CD14-positive monocyte (primary cell): ENCODE measurements at regions not wholly inside any gene's neighbourhood (a gene's known extent, or its start where the extent isn't known, plus 50 kb on each side); places are given as distances from the start of the nearest gene placed in this dataset.

Experiments
- DNase-seq, 3 donors: peaks; one replicate each; pipeline ENCODE4 v3.0.0-alpha.2; 2011 to 2022
- H2AFZ ChIP-seq: 2 replicates; pipeline ENCODE4 v1.6.0; 2012; ENCODE audit warnings: mild to moderate bottlenecking, low read depth, low read length, inconsistent platforms; ENCODE audit not compliant: insufficient read depth, poor library complexity, severe bottlenecking
- H3K27ac ChIP-seq, 2 donors: 1 replicate in 1 of 2; 2 replicates in 1 of 2; pipeline ENCODE4 v1.5.1; 2012 to 2013; ENCODE audit warnings: low read length in 2 of 2, control low read depth in 1 of 2, inconsistent platforms in 1 of 2, low read depth in 1 of 2, mild to moderate bottlenecking in 1 of 2
- H3K27me3 ChIP-seq, 2 donors: one replicate each; pipeline versions ENCODE4 v1.6.0 to v1.6.1; 2011 to 2013; ENCODE audit warnings: low read length in 2 of 2; ENCODE audit not compliant: control insufficient read depth in 2 of 2, insufficient read depth in 2 of 2
- H3K36me3 ChIP-seq, 2 donors: replicated peaks in 1 of 2; 1 replicate in 1 of 2; 2 replicates in 1 of 2; pipeline versions ENCODE4 v1.5.1 to v1.6.1; 2012 to 2013; ENCODE audit warnings: low read length in 2 of 2, control low read depth in 1 of 2, inconsistent platforms in 1 of 2, mild to moderate bottlenecking in 1 of 2; ENCODE audit not compliant: insufficient read depth in 2 of 2, control insufficient read depth in 1 of 2
- H3K4me1 ChIP-seq, 2 donors: 1 replicate in 1 of 2; 2 replicates in 1 of 2; pipeline versions ENCODE4 v1.5.1 to v1.6.1; 2012 to 2013; ENCODE audit warnings: low read length in 2 of 2, control low read depth in 1 of 2, inconsistent platforms in 1 of 2, mild to moderate bottlenecking in 1 of 2, moderate library complexity in 1 of 2; ENCODE audit not compliant: insufficient read depth in 2 of 2, control insufficient read depth in 1 of 2
- H3K4me2 ChIP-seq: replicated peaks from 2 replicates; pipeline ENCODE3; 2012; ENCODE audit warnings: low read length, moderate library complexity, mild to moderate bottlenecking; ENCODE audit not compliant: poor library complexity, severe bottlenecking; ENCODE audit errors: extremely low read depth
- H3K4me3 ChIP-seq, 3 experiments: fragments of 200-600 bp in 1 of 3; sonication (generic) in 1 of 3; replicated peaks in 1 of 3; 1 replicate in 2 of 3; 2 replicates in 1 of 3; pipeline ENCODE4 v1.5.1; 2011 to 2013; ENCODE audit warnings: low read length in 3 of 3, mild to moderate bottlenecking in 3 of 3, control low read depth in 2 of 3, low read depth in 2 of 3, inconsistent platforms in 1 of 3, moderate library complexity in 1 of 3
- H3K79me2 ChIP-seq: 2 replicates; pipeline ENCODE4 v1.6.0; 2012; ENCODE audit warnings: mild to moderate bottlenecking, control low read depth, inconsistent platforms, low read length, moderate library complexity; ENCODE audit not compliant: insufficient read depth
- H3K9ac ChIP-seq: 2 replicates; pipeline ENCODE4 v1.6.0; 2017; ENCODE audit warnings: low read length, mild to moderate bottlenecking; ENCODE audit not compliant: insufficient read depth, poor library complexity, severe bottlenecking
- H3K9me3 ChIP-seq, 2 donors: replicated peaks in 1 of 2; 1 replicate in 1 of 2; 2 replicates in 1 of 2; pipeline versions ENCODE4 v1.5.1 to v1.6.1; 2012 to 2013; ENCODE audit warnings: low read length in 2 of 2, control low read depth in 1 of 2; ENCODE audit not compliant: control insufficient read depth in 1 of 2, insufficient read depth in 1 of 2
- H4K20me1 ChIP-seq: 2 replicates; pipeline ENCODE4 v1.6.0; 2012; ENCODE audit warnings: mild to moderate bottlenecking, low read length, control low read depth, moderate library complexity; ENCODE audit not compliant: insufficient read depth
- H3K27ac Mint-ChIP-seq, 7 donors: one replicate each; pipeline ENCODE4 v1.8.0; 2020; ENCODE audit warnings: mild to moderate bottlenecking in 7 of 7, mixed read lengths in 7 of 7, moderate library complexity in 6 of 7, inconsistent platforms in 2 of 7
- H3K27me3 Mint-ChIP-seq, 3 donors: one replicate each; pipeline ENCODE4 v1.8.0; 2021 to 2022; ENCODE audit warnings: low read depth in 3 of 3, mild to moderate bottlenecking in 3 of 3, mixed read lengths in 3 of 3, moderate library complexity in 3 of 3, inconsistent platforms in 1 of 3
- H3K36me3 Mint-ChIP-seq, 2 donors: one replicate each; pipeline ENCODE4 v1.8.0; 2020; ENCODE audit warnings: mixed read lengths in 2 of 2, inconsistent platforms in 1 of 2, mild to moderate bottlenecking in 1 of 2
- H3K4me1 Mint-ChIP-seq: one replicate; pipeline ENCODE4 v1.8.0; 2020; ENCODE audit warnings: mild to moderate bottlenecking, mixed read lengths
- H3K4me3 Mint-ChIP-seq, 2 donors: one replicate each; pipeline ENCODE4 v1.8.0; 2020; ENCODE audit warnings: mild to moderate bottlenecking in 2 of 2, mixed read lengths in 2 of 2, moderate library complexity in 1 of 2
- H3K9me3 Mint-ChIP-seq, 7 donors: one replicate each; pipeline ENCODE4 v1.8.0; 2020 to 2022; ENCODE audit warnings: mixed read lengths in 7 of 7, mild to moderate bottlenecking in 6 of 7, moderate library complexity in 6 of 7, inconsistent platforms in 2 of 7
- CTCF ChIP-seq: fragments of 200-600 bp; IDR thresholded peaks from one replicate; pipeline ENCODE4 v1.8.0; 2022; ENCODE audit warnings: antibody characterized with exemption, mild to moderate bottlenecking
- WGBS: methylation state at CpG from one replicate; pipeline ENCODE4 v1.1.5; 2013; ENCODE audit warnings: missing lambda C conversion rate; ENCODE audit not compliant: insufficient coverage; 5-methylcytosine and 5-hydroxymethylcytosine counted together
- intact Hi-C, 2 donors: fragments of 100-400 bp; cut with micrococcal nuclease; formaldehyde crosslinking; loops; one replicate each; pipeline versions ENCODE4 v1.15.0 to v1.15.1; 2023

- WGBS = no CpG with 5 or more reads among the region's 5 CpGs
- H3K79me2 ChIP-seq = no peaks in the 10 kb centered on the region
- TF ChIP-seq CTCF = no peak
- no peaks in the 10 kb centered on the region for H4K20me1 ChIP-seq
- no peaks in the 10 kb centered on the region for H3K36me3 Mint-ChIP-seq
- intact Hi-C loops = no loop called here
- H3K4me3 ChIP-seq = no peak overlapping the region
- no peak overlapping the region for H3K9ac ChIP-seq
- peaks cover 6 to 17% (median 11%) of the 10 kb centered on the region in 7 donors for H3K9me3 Mint-ChIP-seq
- no peak overlapping the region for H2AFZ ChIP-seq
- peaks cover 14% of the 10 kb centered on the region in 2 donors for H3K9me3 ChIP-seq
- no peaks in the 10 kb centered on the region for H3K27me3 ChIP-seq
- H3K4me2 ChIP-seq = no peak overlapping the region
- no peak overlapping the region for H3K4me3 Mint-ChIP-seq
- no peaks in the 10 kb centered on the region for H3K4me1 ChIP-seq
- H3K36me3 ChIP-seq = no peaks in the 10 kb centered on the region
- DNase-seq = no peak
- H3K27me3 Mint-ChIP-seq = peaks cover 2 to 4% (median 2%) of the 10 kb centered on the region in 3 donors
- no peak overlapping the region for H3K27ac Mint-ChIP-seq
- no peak overlapping the region for H3K27ac ChIP-seq
- no peaks in the 10 kb centered on the region for H3K4me1 Mint-ChIP-seq
Measured at GRCh38 chr5:4078544-4078943, 482.9 kb downstream of the IRX1 start.

- Mint-ChIP-seq H3K4me3 (no peak overlapping the region), H3K27me3 (peaks cover 2 to 4% (median 2%) of the 10 kb centered on the region in 3 donors), H3K36me3 (no peaks in the 10 kb centered on the region), H3K27ac (no peak overlapping the region), H3K9me3 (peaks cover 6 to 22% (median 11%) of the 10 kb centered on the region in 7 donors), H3K4me1 (no peaks in the 10 kb centered on the region)
- no peak for DNase-seq
- intact Hi-C loops = no loop called here
- no peaks in the 10 kb centered on the region for H3K27me3 ChIP-seq
- no peak overlapping the region for H3K4me3 ChIP-seq
- no peaks in the 10 kb centered on the region for H3K36me3 ChIP-seq
- H3K4me2 ChIP-seq = no peak overlapping the region
- H2AFZ ChIP-seq = no peak overlapping the region
- no peaks in the 10 kb centered on the region for H4K20me1 ChIP-seq
- H3K27ac ChIP-seq = no peak overlapping the region
- no peak for TF ChIP-seq CTCF
- H3K9me3 ChIP-seq = peaks cover 14 to 18% of the 10 kb centered on the region in 2 donors
- no CpG with 5 or more reads among the region's 1 CpG for WGBS
- H3K79me2 ChIP-seq = no peaks in the 10 kb centered on the region
- no peaks in the 10 kb centered on the region for H3K4me1 ChIP-seq
- H3K9ac ChIP-seq = no peak overlapping the region
Measured at GRCh38 chr5:4079831-4080230, 484.2 kb downstream of the IRX1 start.
